HG03575 (cell line): ENCODE measurements at regions not wholly inside any gene's neighbourhood (a gene's known extent, or its start where the extent isn't known, plus 50 kb on each side); places are given as distances from the start of the nearest gene placed in this dataset.
"Not testable (repeated sequence)": the region's sequence is repeated elsewhere in the genome, so short reads cannot be mapped to it uniquely, and the experiment has no call there.

ENCODE experiments used
- ATAC-seq: cut with Tn5 transposase; IDR thresholded peaks from one replicate; pipeline ENCODE4 v1.9.1; 2021; ENCODE audit not compliant: unreplicated experiment, insufficient number of reproducible peaks, low FRiP score; ENCODE audit errors: extremely low read depth

DNA sequence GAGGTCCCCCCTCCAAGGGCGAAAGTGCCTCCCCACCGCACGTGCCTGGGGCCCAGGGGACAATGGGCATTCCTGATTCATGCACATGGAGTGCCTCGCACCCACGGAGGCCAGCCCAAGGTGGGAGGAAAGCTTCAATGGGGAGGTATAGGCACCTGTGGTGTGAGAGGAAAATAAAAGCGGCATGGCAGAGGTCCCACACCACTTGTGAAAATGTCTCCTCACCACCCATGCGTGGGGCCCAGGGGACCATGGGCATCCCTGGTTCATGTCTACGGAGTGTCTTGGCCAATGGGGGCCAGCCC, 384.7 kb downstream of the ALG10 start:
- ATAC-seq, result no peak

DNA sequence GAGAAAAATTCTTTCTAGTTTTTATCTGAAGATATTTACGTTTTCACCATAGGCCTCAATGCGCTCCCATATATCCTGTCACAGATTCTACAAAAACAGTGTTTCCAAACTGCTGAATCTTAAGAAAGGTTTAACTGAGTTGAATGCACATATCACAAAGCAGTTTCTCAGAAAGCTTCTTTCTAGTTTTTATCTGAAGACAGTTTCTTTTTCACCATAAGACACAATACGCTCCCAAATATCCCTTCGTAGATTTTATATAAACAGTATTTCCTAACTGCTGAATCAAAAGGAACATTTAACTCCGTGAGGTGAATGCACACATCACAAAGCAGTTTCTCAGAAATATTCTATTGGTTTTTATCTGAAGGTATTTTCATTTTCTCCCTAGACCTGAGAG, 385.5 kb downstream of the ALG10 start:
- ATAC-seq, result no peak

DNA sequence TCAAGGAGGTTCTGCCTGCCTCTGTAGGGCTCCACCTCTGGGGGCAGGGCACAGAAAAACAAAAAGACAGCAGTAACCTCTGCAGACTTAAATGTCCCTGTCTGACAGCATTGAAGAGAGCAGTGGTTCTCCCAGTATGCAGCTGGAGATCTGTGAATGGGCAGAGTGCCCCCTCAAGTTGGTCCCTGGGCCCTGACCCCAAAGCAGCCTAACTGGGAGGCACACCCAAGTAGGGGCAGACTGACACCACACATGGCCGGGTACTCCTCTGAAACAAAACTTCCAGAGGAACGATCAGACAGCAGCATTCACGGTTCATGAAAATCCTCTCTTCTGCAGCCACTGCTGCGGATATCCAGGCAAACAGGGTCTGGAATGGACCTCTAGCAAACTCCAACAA, 409.2 kb downstream of the ALG10 start:
- ATAC-seq, result not testable (repeated sequence)
